ENCODE measurements at regions not wholly inside any gene's neighbourhood (a gene's known extent, or its start where the extent isn't known, plus 50 kb on each side); places are given as distances from the start of the nearest gene placed in this dataset.

GRCh38 chr11:10925149-10925926 lies 67.5 kb upstream of the ZBED5 start:
- CTCF ChIA-PET = no interaction called here
- Histone ChIP-seq H3K9me3 (ENCODE audit: low read depth, low read length, poor library complexity, severe bottlenecking) (no peaks in the 10 kb centered on the region), H3K4me1 (ENCODE audit: insufficient read depth, low read length, poor library complexity, severe bottlenecking) (no peaks in the 10 kb centered on the region), H3K36me3 (ENCODE audit: insufficient read depth, low read length, poor library complexity, severe bottlenecking) (no peaks in the 10 kb centered on the region), H3K4me3 (ENCODE audit: low read depth, low read length, poor library complexity, severe bottlenecking) (no peak overlapping the region), H3K27ac (ENCODE audit: low read depth, low read length, poor library complexity, severe bottlenecking) (no peak overlapping the region), H3K27me3 (replicated peaks; ENCODE audit: insufficient read depth, low read depth, low read length, poor library complexity) (no peaks in the 10 kb centered on the region)
- intact Hi-C loops (cut with micrococcal nuclease; ENCODE audit: unreplicated experiment) = no loop called here
- TF ChIP-seq EZH2 (IDR thresholded peaks at IDR 0.05; ENCODE audit: borderline replicate concordance, low read depth, low read length, poor library complexity, severe bottlenecking) (no peak), CTCF (conservative IDR thresholded peaks at IDR 0.05; ENCODE audit: low read depth, low read length) (no peak)
- no TSS peak for BruUV-seq (replicated peaks)
- no peak for DNase-seq (ENCODE audit: low spot score)
- POLR2A ChIA-PET (ENCODE audit: low non-redundant PET) = no interaction called here

GRCh38 chr11:10923882-10924281 lies 66.0 kb upstream of the ZBED5 start:
- no peaks in the 10 kb centered on the region for H3K27me3 ChIP-seq (replicated peaks; ENCODE audit: insufficient read depth, low read depth, low read length, poor library complexity)
- H3K36me3 ChIP-seq (ENCODE audit: insufficient read depth, low read length, poor library complexity, severe bottlenecking) = no peaks in the 10 kb centered on the region
- H3K4me1 ChIP-seq (ENCODE audit: insufficient read depth, low read length, poor library complexity, severe bottlenecking) = no peaks in the 10 kb centered on the region
- BruUV-seq (replicated peaks) = no TSS peak
- H3K9me3 ChIP-seq (ENCODE audit: low read depth, low read length, poor library complexity, severe bottlenecking) = no peaks in the 10 kb centered on the region
- intact Hi-C loops (cut with micrococcal nuclease; ENCODE audit: unreplicated experiment) = no loop called here
- CTCF ChIA-PET = no interaction called here
- TF ChIP-seq CTCF (conservative IDR thresholded peaks at IDR 0.05; ENCODE audit: low read depth, low read length) = no peak
- no peak for TF ChIP-seq EZH2 (IDR thresholded peaks at IDR 0.05; ENCODE audit: borderline replicate concordance, low read depth, low read length, poor library complexity, severe bottlenecking)
- no peak overlapping the region for H3K4me3 ChIP-seq (ENCODE audit: low read depth, low read length, poor library complexity, severe bottlenecking)
- no peak for DNase-seq (ENCODE audit: low spot score)
- no peak overlapping the region for H3K27ac ChIP-seq (ENCODE audit: low read depth, low read length, poor library complexity, severe bottlenecking)
- POLR2A ChIA-PET (ENCODE audit: low non-redundant PET) = no interaction called here

- no peaks in the 10 kb centered on the region for H3K4me1 ChIP-seq (ENCODE audit: insufficient read depth, low read length, poor library complexity, severe bottlenecking)
- intact Hi-C loops (cut with micrococcal nuclease; ENCODE audit: unreplicated experiment) = no loop called here
- POLR2A ChIA-PET (ENCODE audit: low non-redundant PET) = no interaction called here
- H3K27ac ChIP-seq (ENCODE audit: low read depth, low read length, poor library complexity, severe bottlenecking) = no peak overlapping the region
- BruUV-seq (replicated peaks) = no TSS peak
- no peak for DNase-seq (ENCODE audit: low spot score)
- CTCF ChIA-PET = no interaction called here
- TF ChIP-seq CTCF (conservative IDR thresholded peaks at IDR 0.05; ENCODE audit: low read depth, low read length) = no peak
- no peak for TF ChIP-seq EZH2 (IDR thresholded peaks at IDR 0.05; ENCODE audit: borderline replicate concordance, low read depth, low read length, poor library complexity, severe bottlenecking)
- H3K27me3 ChIP-seq (replicated peaks; ENCODE audit: insufficient read depth, low read depth, low read length, poor library complexity) = no peaks in the 10 kb centered on the region
- no peaks in the 10 kb centered on the region for H3K9me3 ChIP-seq (ENCODE audit: low read depth, low read length, poor library complexity, severe bottlenecking)
- H3K36me3 ChIP-seq (ENCODE audit: insufficient read depth, low read length, poor library complexity, severe bottlenecking) = no peaks in the 10 kb centered on the region
- H3K4me3 ChIP-seq (ENCODE audit: low read depth, low read length, poor library complexity, severe bottlenecking) = no peak overlapping the region
Observed at GRCh38 chr11:10922892-10923291, 65.0 kb upstream of the ZBED5 start.

Data from A673 (cell line).